ENCODE measurements at regions not wholly inside any gene's neighbourhood (a gene's known extent, or its start where the extent isn't known, plus 50 kb on each side); places are given as distances from the start of the nearest gene placed in this dataset.

DNA sequence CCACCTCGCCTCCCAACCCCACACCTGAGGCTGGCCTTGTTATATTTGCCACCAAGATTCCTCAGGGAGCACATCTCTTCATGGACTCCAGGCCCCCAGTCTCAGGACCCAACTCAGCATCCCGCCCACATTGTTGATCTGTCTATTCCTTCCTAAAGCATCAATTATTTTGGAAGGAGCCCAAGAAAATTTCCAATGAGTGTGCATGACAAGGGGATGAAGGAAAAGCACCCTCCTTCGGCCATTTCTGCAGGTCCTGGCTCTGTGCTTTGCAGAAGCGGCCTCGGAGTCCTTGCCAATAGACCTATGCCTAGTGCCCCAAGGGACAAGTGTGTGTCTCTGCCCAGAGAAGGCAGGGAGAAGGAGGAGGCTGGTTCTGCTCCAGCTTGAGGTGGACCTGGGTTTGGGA lies 273.2 kb downstream of the GADD45G start:
- H3F3A ChIP-seq (replicated peaks; ENCODE audit: low read depth): no peaks in the 10 kb centered on the region
- no peaks in the 10 kb centered on the region for H3K9me2 ChIP-seq (ENCODE audit: insufficient read depth)
- Mint-ChIP-seq H3K4me1 (peaks cover 2% of the 10 kb centered on the region; the same call in 1 of the 3 replicates), H3K27me3 (ENCODE audit: insufficient read depth, low read depth, poor library complexity) (peaks cover 1% of the 10 kb centered on the region), H3K27ac (0 out of 2 replicates have a peak overlapping the region, but pooled peaks have one; percentile 19), H3K4me3 (no peak overlapping the region), H3K36me3 (ENCODE audit: low read depth) (no peaks in the 10 kb centered on the region), H3K9me3 (no peaks in the 10 kb centered on the region)
- H3K27me3 ChIP-seq (ENCODE audit: insufficient read depth): no peaks in the 10 kb centered on the region
- no peaks in the 10 kb centered on the region for H3K79me2 ChIP-seq (replicated peaks; ENCODE audit: insufficient read depth)
- H3K4me2 ChIP-seq: no peak overlapping the region
- no peak overlapping the region for H3K4me3 ChIP-seq
- no peaks in the 10 kb centered on the region for H3K36me3 ChIP-seq (ENCODE audit: insufficient read depth)
- no peak overlapping the region for H3K27ac ChIP-seq (ENCODE audit: low read depth)
- no peaks in the 10 kb centered on the region for H3K4me1 ChIP-seq (ENCODE audit: insufficient read depth)
- H4K20me1 ChIP-seq (replicated peaks; ENCODE audit: insufficient read depth): no peaks in the 10 kb centered on the region
- DNase-seq (ENCODE audit: low spot score): no peak
- ATAC-seq: no peak
- no peak for TF ChIP-seq CREB1 (CRISPR knock-in tag; IDR thresholded peaks at IDR 0.05; ENCODE audit: low read depth)
- TF ChIP-seq REST (IDR thresholded peaks at IDR 0.05; ENCODE audit: unreplicated experiment): no peak
- no peak for TF ChIP-seq JUNB (IDR thresholded peaks at IDR 0.05; ENCODE audit: unreplicated experiment)
- no peak for TF ChIP-seq EZH2phosphoT487 (IDR thresholded peaks at IDR 0.05; ENCODE audit: unreplicated experiment)
- no peak for TF ChIP-seq EZH2 (IDR thresholded peaks at IDR 0.05; ENCODE audit: low read depth, unreplicated experiment)
- TF ChIP-seq ZNF114 (CRISPR knock-in tag; IDR thresholded peaks at IDR 0.05): no peak
- TF ChIP-seq CTCF (conservative IDR thresholded peaks at IDR 0.05; ENCODE audit: low read depth in 2 of 2): no peak
- TF ChIP-seq ZNF331 (CRISPR knock-in tag; IDR thresholded peaks at IDR 0.05; ENCODE audit: low read depth): no peak
- no peak for TF ChIP-seq STAT1 (IDR thresholded peaks at IDR 0.05; ENCODE audit: unreplicated experiment)
- no peak for TF ChIP-seq ETS1 (IDR thresholded peaks at IDR 0.05)
- TF ChIP-seq NANOG (IDR thresholded peaks at IDR 0.05; ENCODE audit: borderline replicate concordance): no peak
- TF ChIP-seq, protein P1, sequence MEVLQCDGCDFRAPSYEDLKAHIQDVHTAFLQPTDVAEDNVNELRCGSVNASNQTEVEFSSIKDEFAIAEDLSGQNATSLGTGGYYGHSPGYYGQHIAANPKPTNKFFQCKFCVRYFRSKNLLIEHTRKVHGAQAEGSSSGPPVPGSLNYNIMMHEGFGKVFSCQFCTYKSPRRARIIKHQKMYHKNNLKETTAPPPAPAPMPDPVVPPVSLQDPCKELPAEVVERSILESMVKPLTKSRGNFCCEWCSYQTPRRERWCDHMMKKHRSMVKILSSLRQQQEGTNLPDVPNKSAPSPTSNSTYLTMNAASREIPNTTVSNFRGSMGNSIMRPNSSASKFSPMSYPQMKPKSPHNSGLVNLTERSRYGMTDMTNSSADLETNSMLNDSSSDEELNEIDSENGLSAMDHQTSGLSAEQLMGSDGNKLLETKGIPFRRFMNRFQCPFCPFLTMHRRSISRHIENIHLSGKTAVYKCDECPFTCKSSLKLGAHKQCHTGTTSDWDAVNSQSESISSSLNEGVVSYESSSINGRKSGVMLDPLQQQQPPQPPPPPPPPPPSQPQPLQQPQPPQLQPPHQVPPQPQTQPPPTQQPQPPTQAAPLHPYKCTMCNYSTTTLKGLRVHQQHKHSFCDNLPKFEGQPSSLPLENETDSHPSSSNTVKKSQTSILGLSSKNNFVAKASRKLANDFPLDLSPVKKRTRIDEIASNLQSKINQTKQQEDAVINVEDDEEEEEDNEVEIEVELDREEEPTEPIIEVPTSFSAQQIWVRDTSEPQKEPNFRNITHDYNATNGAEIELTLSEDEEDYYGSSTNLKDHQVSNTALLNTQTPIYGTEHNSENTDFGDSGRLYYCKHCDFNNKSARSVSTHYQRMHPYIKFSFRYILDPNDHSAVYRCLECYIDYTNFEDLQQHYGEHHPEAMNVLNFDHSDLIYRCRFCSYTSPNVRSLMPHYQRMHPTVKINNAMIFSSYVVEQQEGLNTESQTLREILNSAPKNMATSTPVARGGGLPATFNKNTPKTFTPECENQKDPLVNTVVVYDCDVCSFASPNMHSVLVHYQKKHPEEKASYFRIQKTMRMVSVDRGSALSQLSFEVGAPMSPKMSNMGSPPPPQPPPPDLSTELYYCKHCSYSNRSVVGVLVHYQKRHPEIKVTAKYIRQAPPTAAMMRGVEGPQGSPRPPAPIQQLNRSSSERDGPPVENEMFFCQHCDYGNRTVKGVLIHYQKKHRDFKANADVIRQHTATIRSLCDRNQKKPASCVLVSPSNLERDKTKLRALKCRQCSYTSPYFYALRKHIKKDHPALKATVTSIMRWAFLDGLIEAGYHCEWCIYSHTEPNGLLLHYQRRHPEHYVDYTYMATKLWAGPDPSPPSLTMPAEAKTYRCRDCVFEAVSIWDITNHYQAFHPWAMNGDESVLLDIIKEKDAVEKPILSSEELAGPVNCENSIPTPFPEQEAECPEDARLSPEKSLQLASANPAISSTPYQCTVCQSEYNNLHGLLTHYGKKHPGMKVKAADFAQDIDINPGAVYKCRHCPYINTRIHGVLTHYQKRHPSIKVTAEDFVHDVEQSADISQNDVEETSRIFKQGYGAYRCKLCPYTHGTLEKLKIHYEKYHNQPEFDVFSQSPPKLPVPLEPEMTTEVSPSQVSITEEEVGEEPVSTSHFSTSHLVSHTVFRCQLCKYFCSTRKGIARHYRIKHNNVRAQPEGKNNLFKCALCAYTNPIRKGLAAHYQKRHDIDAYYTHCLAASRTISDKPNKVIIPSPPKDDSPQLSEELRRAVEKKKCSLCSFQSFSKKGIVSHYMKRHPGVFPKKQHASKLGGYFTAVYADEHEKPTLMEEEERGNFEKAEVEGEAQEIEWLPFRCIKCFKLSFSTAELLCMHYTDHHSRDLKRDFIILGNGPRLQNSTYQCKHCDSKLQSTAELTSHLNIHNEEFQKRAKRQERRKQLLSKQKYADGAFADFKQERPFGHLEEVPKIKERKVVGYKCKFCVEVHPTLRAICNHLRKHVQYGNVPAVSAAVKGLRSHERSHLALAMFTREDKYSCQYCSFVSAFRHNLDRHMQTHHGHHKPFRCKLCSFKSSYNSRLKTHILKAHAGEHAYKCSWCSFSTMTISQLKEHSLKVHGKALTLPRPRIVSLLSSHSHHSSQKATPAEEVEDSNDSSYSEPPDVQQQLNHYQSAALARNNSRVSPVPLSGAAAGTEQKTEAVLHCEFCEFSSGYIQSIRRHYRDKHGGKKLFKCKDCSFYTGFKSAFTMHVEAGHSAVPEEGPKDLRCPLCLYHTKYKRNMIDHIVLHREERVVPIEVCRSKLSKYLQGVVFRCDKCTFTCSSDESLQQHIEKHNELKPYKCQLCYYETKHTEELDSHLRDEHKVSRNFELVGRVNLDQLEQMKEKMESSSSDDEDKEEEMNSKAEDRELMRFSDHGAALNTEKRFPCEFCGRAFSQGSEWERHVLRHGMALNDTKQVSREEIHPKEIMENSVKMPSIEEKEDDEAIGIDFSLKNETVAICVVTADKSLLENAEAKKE (CRISPR knock-in tag; IDR thresholded peaks at IDR 0.05): no peak
- TF ChIP-seq POLR2AphosphoS5 (IDR thresholded peaks at IDR 0.05; ENCODE audit: low read depth): no peak
- H2AFZ ChIP-seq: no peak overlapping the region

Measured in GM23338 (cell line).